HL-60 (cell line): ENCODE measurements at regions not wholly inside any gene's neighbourhood (a gene's known extent, or its start where the extent isn't known, plus 50 kb on each side); places are given as distances from the start of the nearest gene placed in this dataset.

Experiments
- GABPA ChIP-seq: IDR thresholded peaks from 2 replicates; pipeline ENCODE4 v1.6.1; 2012; ENCODE audit warnings: low read depth
- POLR2AphosphoS5 ChIP-seq: IDR thresholded peaks from 2 replicates; pipeline ENCODE4 v1.6.1; 2012; ENCODE audit warnings: low read depth
- TF ChIP-seq, protein P1 (sequence below): IDR thresholded peaks from one replicate; pipeline ENCODE4 v1.5.1; 2011; ENCODE audit warnings: low read length, control low read depth, inconsistent platforms; ENCODE audit not compliant: insufficient read depth
- TF ChIP-seq, protein P2 (sequence below): IDR thresholded peaks from 2 replicates; pipeline ENCODE4 v1.6.1; 2012; ENCODE audit warnings: low read depth; ENCODE audit not compliant: insufficient replicate concordance

DNA sequence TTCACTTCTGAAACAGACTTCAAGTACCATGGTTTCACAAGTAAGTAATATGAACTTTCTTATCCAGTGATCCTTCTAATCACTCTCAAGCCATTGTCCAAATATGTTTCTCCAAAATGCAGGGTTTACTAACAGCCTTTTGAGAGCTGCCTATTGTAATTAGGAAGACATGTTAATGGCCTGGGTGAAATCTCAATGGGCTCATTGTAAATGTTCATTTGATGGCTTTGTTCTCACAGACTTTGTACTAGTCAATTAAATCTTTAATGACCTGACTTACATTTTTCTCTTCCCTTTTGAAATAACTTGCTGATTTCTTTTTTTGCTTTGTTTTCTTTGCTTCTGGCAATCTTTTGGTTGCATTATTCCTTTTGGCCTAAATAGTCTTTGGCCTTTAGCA, 444.8 kb downstream of the LIG4 start:
- TF ChIP-seq, protein P1, sequence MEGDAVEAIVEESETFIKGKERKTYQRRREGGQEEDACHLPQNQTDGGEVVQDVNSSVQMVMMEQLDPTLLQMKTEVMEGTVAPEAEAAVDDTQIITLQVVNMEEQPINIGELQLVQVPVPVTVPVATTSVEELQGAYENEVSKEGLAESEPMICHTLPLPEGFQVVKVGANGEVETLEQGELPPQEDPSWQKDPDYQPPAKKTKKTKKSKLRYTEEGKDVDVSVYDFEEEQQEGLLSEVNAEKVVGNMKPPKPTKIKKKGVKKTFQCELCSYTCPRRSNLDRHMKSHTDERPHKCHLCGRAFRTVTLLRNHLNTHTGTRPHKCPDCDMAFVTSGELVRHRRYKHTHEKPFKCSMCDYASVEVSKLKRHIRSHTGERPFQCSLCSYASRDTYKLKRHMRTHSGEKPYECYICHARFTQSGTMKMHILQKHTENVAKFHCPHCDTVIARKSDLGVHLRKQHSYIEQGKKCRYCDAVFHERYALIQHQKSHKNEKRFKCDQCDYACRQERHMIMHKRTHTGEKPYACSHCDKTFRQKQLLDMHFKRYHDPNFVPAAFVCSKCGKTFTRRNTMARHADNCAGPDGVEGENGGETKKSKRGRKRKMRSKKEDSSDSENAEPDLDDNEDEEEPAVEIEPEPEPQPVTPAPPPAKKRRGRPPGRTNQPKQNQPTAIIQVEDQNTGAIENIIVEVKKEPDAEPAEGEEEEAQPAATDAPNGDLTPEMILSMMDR: no peak
- no peak for TF ChIP-seq GABPA
- TF ChIP-seq, protein P2, sequence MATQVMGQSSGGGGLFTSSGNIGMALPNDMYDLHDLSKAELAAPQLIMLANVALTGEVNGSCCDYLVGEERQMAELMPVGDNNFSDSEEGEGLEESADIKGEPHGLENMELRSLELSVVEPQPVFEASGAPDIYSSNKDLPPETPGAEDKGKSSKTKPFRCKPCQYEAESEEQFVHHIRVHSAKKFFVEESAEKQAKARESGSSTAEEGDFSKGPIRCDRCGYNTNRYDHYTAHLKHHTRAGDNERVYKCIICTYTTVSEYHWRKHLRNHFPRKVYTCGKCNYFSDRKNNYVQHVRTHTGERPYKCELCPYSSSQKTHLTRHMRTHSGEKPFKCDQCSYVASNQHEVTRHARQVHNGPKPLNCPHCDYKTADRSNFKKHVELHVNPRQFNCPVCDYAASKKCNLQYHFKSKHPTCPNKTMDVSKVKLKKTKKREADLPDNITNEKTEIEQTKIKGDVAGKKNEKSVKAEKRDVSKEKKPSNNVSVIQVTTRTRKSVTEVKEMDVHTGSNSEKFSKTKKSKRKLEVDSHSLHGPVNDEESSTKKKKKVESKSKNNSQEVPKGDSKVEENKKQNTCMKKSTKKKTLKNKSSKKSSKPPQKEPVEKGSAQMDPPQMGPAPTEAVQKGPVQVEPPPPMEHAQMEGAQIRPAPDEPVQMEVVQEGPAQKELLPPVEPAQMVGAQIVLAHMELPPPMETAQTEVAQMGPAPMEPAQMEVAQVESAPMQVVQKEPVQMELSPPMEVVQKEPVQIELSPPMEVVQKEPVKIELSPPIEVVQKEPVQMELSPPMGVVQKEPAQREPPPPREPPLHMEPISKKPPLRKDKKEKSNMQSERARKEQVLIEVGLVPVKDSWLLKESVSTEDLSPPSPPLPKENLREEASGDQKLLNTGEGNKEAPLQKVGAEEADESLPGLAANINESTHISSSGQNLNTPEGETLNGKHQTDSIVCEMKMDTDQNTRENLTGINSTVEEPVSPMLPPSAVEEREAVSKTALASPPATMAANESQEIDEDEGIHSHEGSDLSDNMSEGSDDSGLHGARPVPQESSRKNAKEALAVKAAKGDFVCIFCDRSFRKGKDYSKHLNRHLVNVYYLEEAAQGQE: no peak
- TF ChIP-seq POLR2AphosphoS5: no peak
